MM.1S (cell line): ENCODE measurements at regions not wholly inside any gene's neighbourhood (a gene's known extent, or its start where the extent isn't known, plus 50 kb on each side); places are given as distances from the start of the nearest gene placed in this dataset.

Experiments used
- DNase-seq: peaks from one replicate; pipeline ENCODE4 v3.0.0-alpha.2; 2015
- H2AFZ ChIP-seq: fragments of 300-600 bp; sonication (generic); 2 replicates; pipeline ENCODE4 v1.6.0; 2016; ENCODE audit warnings: antibody characterized with exemption, low read length
- H3F3A ChIP-seq: fragments of 300-600 bp; sonication (generic); 2 replicates; pipeline ENCODE4 v1.6.1; 2016; ENCODE audit warnings: mild to moderate bottlenecking, antibody characterized with exemption, low read length, moderate library complexity, mixed read lengths; ENCODE audit not compliant: insufficient read depth
- H3K27ac ChIP-seq: fragments of 300-600 bp; sonication (generic); 2 replicates; pipeline ENCODE4 v1.5.1; 2016; ENCODE audit warnings: mild to moderate bottlenecking, low read length
- H3K27me3 ChIP-seq: fragments of 300-600 bp; sonication (generic); replicated peaks from 2 replicates; pipeline ENCODE4 v1.6.0; 2016; ENCODE audit warnings: low read length; ENCODE audit not compliant: insufficient read depth
- H3K36me3 ChIP-seq: fragments of 300-600 bp; sonication (generic); replicated peaks from 2 replicates; pipeline ENCODE4 v1.6.1; 2016; ENCODE audit warnings: mild to moderate bottlenecking, low read length, mixed read lengths; ENCODE audit not compliant: insufficient read depth
- H3K4me1 ChIP-seq: fragments of 300-600 bp; sonication (generic); 2 replicates; pipeline ENCODE4 v1.6.1; 2016; ENCODE audit warnings: low read length, mixed read lengths
- H3K4me2 ChIP-seq: fragments of 300-600 bp; sonication (generic); 2 replicates; pipeline ENCODE4 v1.6.0; 2016; ENCODE audit warnings: low read depth, low read length
- H3K4me3 ChIP-seq: fragments of 300-600 bp; sonication (generic); 2 replicates; pipeline ENCODE4 v1.5.1; 2016; ENCODE audit warnings: low read length, mixed read lengths
- H3K79me2 ChIP-seq: fragments of 300-600 bp; sonication (generic); 2 replicates; pipeline ENCODE4 v1.6.1; 2016; ENCODE audit warnings: mixed run types, low read length, mixed read lengths
- H3K9ac ChIP-seq: fragments of 300-600 bp; sonication (generic); 2 replicates; pipeline ENCODE4 v1.6.1; 2016; ENCODE audit warnings: low read length, mixed read lengths
- H3K9me2 ChIP-seq: fragments of 300-600 bp; sonication (generic); replicated peaks from 2 replicates; pipeline ENCODE4 v1.6.1; 2016; ENCODE audit warnings: mild to moderate bottlenecking, low read length, mixed read lengths; ENCODE audit not compliant: insufficient read depth
- H3K9me3 ChIP-seq: fragments of 300-600 bp; sonication (generic); replicated peaks from 2 replicates; pipeline ENCODE4 v1.6.1; 2016; ENCODE audit warnings: mild to moderate bottlenecking, low read length, mixed read lengths; ENCODE audit not compliant: insufficient read depth
- H4K20me1 ChIP-seq: fragments of 300-600 bp; sonication (generic); 2 replicates; pipeline ENCODE4 v1.6.1; 2016; ENCODE audit warnings: mild to moderate bottlenecking, low read length, moderate library complexity, mixed read lengths; ENCODE audit not compliant: insufficient read depth
- CTCF ChIP-seq: fragments of 300-600 bp; sonication (generic); IDR thresholded peaks from 2 replicates; pipeline ENCODE4 v1.5.1; 2016; ENCODE audit warnings: antibody characterized with exemption, low read length, mixed read lengths
- EZH2 ChIP-seq: fragments of 300-600 bp; sonication (generic); optimal IDR thresholded peaks from 2 replicates; pipeline ENCODE3; 2017; ENCODE audit warnings: low read depth, mild to moderate bottlenecking, antibody characterized with exemption, low read length, mixed read lengths
- EZH2phosphoT487 ChIP-seq: fragments of 300-600 bp; sonication (generic); IDR thresholded peaks from 2 replicates; pipeline ENCODE4 v1.6.1; 2018; ENCODE audit warnings: antibody characterized with exemption, low read length

- H4K20me1 ChIP-seq, result no peaks in the 10 kb centered on the region
- no peaks in the 10 kb centered on the region for H3F3A ChIP-seq
- H3K9ac ChIP-seq, result no peak overlapping the region
- H3K9me3 ChIP-seq, result no peaks in the 10 kb centered on the region
- no peaks in the 10 kb centered on the region for H3K36me3 ChIP-seq
- no peaks in the 10 kb centered on the region for H3K79me2 ChIP-seq
- TF ChIP-seq EZH2phosphoT487 (no peak), EZH2 (no peak), CTCF (no peak)
- no peak overlapping the region for H3K4me3 ChIP-seq
- H3K4me1 ChIP-seq, result no peaks in the 10 kb centered on the region
- no peak overlapping the region for H2AFZ ChIP-seq
- peaks cover 73% of the 10 kb centered on the region for H3K27me3 ChIP-seq
- H3K27ac ChIP-seq, result no peak overlapping the region
- H3K9me2 ChIP-seq, result no peaks in the 10 kb centered on the region
- DNase-seq, result no peak
- no peak overlapping the region for H3K4me2 ChIP-seq
These were observed 360.5 kb downstream of the SHANK2 start for GRCh38 chr11:70891844-70892380.

GRCh38 chr11:70892889-70893288 is 359.5 kb downstream of the SHANK2 start:
- Histone ChIP-seq H3F3A (no peaks in the 10 kb centered on the region), H4K20me1 (no peaks in the 10 kb centered on the region), H3K9ac (no peak overlapping the region), H3K27me3 (peaks cover 72% of the 10 kb centered on the region), H3K36me3 (no peaks in the 10 kb centered on the region), H3K4me2 (no peak overlapping the region), H3K9me2 (no peaks in the 10 kb centered on the region), H3K4me1 (no peaks in the 10 kb centered on the region), H3K9me3 (no peaks in the 10 kb centered on the region), H3K79me2 (no peaks in the 10 kb centered on the region), H3K27ac (no peak overlapping the region), H3K4me3 (no peak overlapping the region), H2AFZ (no peak overlapping the region)
- TF ChIP-seq EZH2phosphoT487 (no peak), CTCF (no peak), EZH2 (no peak)
- no peak for DNase-seq

GRCh38 chr11:70894566-70895365 is 357.6 kb downstream of the SHANK2 start:
- Histone ChIP-seq H3K4me2 (no peak overlapping the region), H2AFZ (no peak overlapping the region), H3K36me3 (no peaks in the 10 kb centered on the region), H3K27ac (no peak overlapping the region), H3K9me2 (no peaks in the 10 kb centered on the region), H3K4me3 (no peak overlapping the region), H3K9ac (no peak overlapping the region), H3K9me3 (no peaks in the 10 kb centered on the region), H3K27me3 (peaks cover 64% of the 10 kb centered on the region), H3F3A (no peaks in the 10 kb centered on the region), H3K79me2 (no peaks in the 10 kb centered on the region), H3K4me1 (no peaks in the 10 kb centered on the region), H4K20me1 (no peaks in the 10 kb centered on the region)
- DNase-seq, result no peak
- TF ChIP-seq EZH2 (no peak), CTCF (no peak), EZH2phosphoT487 (no peak)
